HG03565 (cell line): ENCODE measurements at regions not wholly inside any gene's neighbourhood (a gene's known extent, or its start where the extent isn't known, plus 50 kb on each side); places are given as distances from the start of the nearest gene placed in this dataset.
"Not testable (repeated sequence)": the region's sequence is repeated elsewhere in the genome, so short reads cannot be mapped to it uniquely, and the experiment has no call there.

Source experiments
- ATAC-seq: cut with Tn5 transposase; IDR thresholded peaks from one replicate; pipeline ENCODE4 v1.9.1; 2021; ENCODE audit warnings: mild to moderate bottlenecking, moderate library complexity; ENCODE audit not compliant: unreplicated experiment

- no peak for ATAC-seq
Observed at GRCh38 chr5:40453689-40454088, 226.0 kb upstream of the PTGER4 start.

- ATAC-seq: no peak
Observed at GRCh38 chr5:40452874-40453624, 226.7 kb upstream of the PTGER4 start.

GRCh38 chr5:40447438-40447837 is 232.3 kb upstream of the PTGER4 start:
- ATAC-seq: no peak

GRCh38 chr5:40446910-40447309 is 232.8 kb upstream of the PTGER4 start:
- no peak for ATAC-seq

- ATAC-seq: no peak
Observed at GRCh38 chr5:40442346-40442745, 237.4 kb upstream of the PTGER4 start.

GRCh38 chr5:40441733-40442132 is 238.0 kb upstream of the PTGER4 start:
- ATAC-seq: no peak

- ATAC-seq: no peak
Observed at GRCh38 chr5:40440746-40441145, 239.0 kb upstream of the PTGER4 start.

GRCh38 chr5:40439103-40439502 is 240.6 kb upstream of the PTGER4 start:
- not testable (repeated sequence) for ATAC-seq

- ATAC-seq: not testable (repeated sequence)
Observed at GRCh38 chr5:40438646-40439045, 241.1 kb upstream of the PTGER4 start.

GRCh38 chr5:40437452-40437861 is 242.3 kb upstream of the PTGER4 start:
- ATAC-seq: peak; percentile 65

- ATAC-seq: peak; percentile 32
Observed at GRCh38 chr5:40436535-40437237, 243.0 kb upstream of the PTGER4 start.

- not testable (repeated sequence) for ATAC-seq
Observed at GRCh38 chr5:40435706-40436105, 244.0 kb upstream of the PTGER4 start.

- ATAC-seq: no peak
Observed at GRCh38 chr5:40432836-40433235, 246.9 kb upstream of the PTGER4 start.

- ATAC-seq: no peak
Observed at GRCh38 chr5:40431734-40432133, 248.0 kb upstream of the PTGER4 start.

- ATAC-seq: no peak
Observed at GRCh38 chr5:40430101-40430710, 249.5 kb upstream of the PTGER4 start.

- no peak for ATAC-seq
Observed at GRCh38 chr5:40429258-40430100, 250.2 kb upstream of the PTGER4 start.

- no peak for ATAC-seq
Observed at GRCh38 chr5:40428815-40429214, 250.9 kb upstream of the PTGER4 start.

GRCh38 chr5:40428126-40428525 is 251.6 kb upstream of the PTGER4 start:
- ATAC-seq: no peak

GRCh38 chr5:40417046-40417810 is 262.5 kb upstream of the PTGER4 start:
- not testable (repeated sequence) for ATAC-seq

GRCh38 chr5:40416588-40416987 is 263.1 kb upstream of the PTGER4 start:
- ATAC-seq: no peak
